ENCODE measurements at regions not wholly inside any gene's neighbourhood (a gene's known extent, or its start where the extent isn't known, plus 50 kb on each side); places are given as distances from the start of the nearest gene placed in this dataset.

- TF ChIP-seq TRIM28 (IDR thresholded peaks at IDR 0.05; ENCODE audit: borderline replicate concordance, low read length), result peak; percentile 80
- no peak for TF ChIP-seq ZNF214 (tag by site-specific recombination; IDR thresholded peaks at IDR 0.05; ENCODE audit: borderline replicate concordance)
- TF ChIP-seq MZF1 (tag by site-specific recombination; IDR thresholded peaks at IDR 0.05; ENCODE audit: borderline replicate concordance), result no peak
- no peak for TF ChIP-seq ZFP3 (tag by site-specific recombination; IDR thresholded peaks at IDR 0.05; ENCODE audit: low read depth)
- TF ChIP-seq ZNF707 (tag by site-specific recombination; IDR thresholded peaks at IDR 0.05), result no peak
Observed at GRCh38 chr18:34467058-34467457, 242.3 kb upstream of the NOL4 start.

All from HEK293 (cell line).